ENCODE measurements at regions not wholly inside any gene's neighbourhood (a gene's known extent, or its start where the extent isn't known, plus 50 kb on each side); places are given as distances from the start of the nearest gene placed in this dataset.

DNA sequence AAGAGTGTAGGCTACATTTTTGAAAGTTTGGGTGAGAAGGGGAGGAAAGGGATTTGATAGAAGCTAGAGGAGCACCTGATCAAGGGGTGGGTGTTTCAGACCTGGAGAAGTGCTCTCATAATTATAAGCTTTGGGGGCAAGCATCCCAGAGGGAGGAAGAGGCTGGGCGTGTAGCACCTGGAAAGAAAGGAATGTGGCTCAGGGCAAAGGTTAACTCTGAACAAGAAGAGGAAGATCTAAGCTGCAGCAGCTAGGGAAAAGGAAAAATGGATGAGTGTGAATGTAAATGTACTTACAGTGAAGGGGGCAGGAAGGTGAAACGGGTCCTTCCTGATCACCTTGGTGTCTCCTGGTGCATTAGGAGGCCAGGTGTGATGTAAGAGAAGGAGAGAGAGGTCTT, 49.8 kb upstream of the ANKRD55 start:
- DNase-seq: no peak
